GM18511 (cell line): ENCODE measurements at regions not wholly inside any gene's neighbourhood (a gene's known extent, or its start where the extent isn't known, plus 50 kb on each side); places are given as distances from the start of the nearest gene placed in this dataset.
"Not testable (repeated sequence)": the region's sequence is repeated elsewhere in the genome, so short reads cannot be mapped to it uniquely, and the experiment has no call there.

Source experiments
- ATAC-seq: cut with Tn5 transposase; IDR thresholded peaks from one replicate; pipeline ENCODE4 v1.9.1; 2021; ENCODE audit warnings: mild to moderate bottlenecking, moderate library complexity; ENCODE audit not compliant: unreplicated experiment

DNA sequence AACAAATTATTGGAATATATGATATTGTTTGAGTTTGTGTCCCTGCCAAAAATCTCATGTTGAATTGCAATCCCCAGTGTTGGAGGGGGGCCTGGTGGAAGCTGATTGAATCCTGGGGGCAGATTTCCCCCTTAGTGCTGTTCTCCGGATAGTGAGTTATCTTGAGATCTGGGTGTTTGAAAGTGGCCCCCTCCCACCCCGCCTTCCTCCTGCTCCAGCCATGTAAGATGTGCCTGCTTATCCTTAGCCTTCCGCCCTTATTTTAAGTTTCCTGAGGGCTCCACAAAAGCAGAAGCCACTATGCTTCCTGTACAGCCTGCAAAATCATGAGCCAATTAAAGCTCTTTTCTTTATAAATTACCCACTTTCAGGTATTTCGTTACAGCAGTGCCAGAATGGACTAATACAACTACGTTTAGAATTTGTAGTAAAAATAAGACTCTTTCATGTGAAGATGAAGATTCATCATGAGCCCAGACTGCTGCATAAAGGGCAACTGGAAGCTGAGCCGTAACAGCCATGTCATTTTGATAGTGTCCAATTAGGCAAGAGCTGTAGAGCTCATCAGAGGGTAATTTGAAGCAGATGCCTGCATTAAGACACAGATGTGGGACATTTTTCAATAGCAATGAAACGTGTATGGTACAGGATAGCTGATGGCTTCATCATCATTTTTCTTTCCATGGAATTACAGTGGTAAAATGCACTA, 1007.2 kb downstream of the REEP3 start:
- ATAC-seq: no peak

DNA sequence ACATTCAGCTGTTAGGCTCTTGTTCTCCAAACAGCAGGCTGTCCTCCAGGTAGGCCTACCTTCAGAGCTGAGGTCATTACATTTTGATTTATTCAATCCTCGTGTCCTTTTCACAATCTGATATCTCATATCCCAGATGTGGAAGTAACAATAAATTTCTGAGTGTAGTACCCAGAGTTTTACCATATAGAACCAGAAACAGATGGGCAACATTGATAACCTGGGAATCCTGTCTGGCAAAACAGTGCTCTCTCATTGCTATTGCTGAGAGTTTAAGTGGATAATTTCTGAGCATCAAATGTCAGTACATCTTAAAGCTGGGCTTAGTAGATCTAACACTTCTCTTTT, 1007.8 kb downstream of the REEP3 start:
- no peak for ATAC-seq

DNA sequence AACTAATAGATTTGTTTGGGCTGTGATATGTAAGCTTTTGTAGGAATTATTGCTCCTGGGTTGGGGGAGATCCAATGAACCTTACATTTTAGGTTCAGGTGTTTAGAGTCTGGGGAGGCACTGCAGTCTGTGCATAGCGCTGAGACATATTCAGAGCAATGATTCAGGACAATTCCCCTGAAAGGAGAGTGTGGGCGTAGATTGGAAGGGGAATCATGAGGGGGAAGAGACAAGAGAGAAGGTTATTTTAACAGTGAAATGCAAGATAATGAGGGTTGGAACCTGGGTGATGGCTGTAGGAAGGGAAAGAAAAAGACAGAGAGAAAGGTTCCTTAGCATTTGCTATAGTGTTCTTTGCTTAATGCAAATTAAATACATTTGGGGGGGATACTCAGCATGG, 1013.4 kb downstream of the REEP3 start:
- no peak for ATAC-seq

DNA sequence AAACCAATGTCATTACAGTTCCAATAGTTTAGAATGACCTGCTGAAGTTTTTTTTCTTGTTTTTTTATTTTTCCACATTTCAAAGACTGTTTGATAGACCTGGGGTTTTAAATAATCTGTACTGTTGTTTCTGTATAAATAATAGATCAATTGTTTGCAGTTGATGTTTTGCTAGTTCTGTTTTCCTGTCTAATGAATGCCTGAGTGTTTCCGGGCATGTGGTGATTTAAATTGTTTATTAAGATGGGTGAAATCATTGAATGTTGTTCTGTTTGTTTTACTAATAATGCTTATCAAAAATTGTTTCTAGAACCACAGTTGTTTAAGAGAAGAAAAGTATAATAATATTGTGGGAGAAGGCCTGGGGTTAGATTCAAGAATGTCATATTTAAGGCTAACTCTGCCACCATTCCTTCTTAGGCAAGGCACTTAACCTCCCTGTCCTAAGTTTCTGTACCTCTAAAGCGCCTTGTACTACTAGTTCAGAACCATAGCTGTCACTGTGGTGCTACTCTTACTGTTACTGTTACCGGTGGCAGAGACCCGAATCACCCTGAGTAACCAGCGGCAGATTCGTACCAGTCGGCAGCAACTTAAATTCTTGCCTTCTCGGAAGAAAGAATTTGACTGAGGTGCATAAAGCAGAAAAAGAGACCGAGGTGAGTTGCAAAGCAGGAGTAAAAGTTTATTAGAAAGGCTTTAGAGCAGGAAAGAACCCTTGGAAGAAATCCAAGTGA, 1014.1 kb downstream of the REEP3 start:
- no peak for ATAC-seq

DNA sequence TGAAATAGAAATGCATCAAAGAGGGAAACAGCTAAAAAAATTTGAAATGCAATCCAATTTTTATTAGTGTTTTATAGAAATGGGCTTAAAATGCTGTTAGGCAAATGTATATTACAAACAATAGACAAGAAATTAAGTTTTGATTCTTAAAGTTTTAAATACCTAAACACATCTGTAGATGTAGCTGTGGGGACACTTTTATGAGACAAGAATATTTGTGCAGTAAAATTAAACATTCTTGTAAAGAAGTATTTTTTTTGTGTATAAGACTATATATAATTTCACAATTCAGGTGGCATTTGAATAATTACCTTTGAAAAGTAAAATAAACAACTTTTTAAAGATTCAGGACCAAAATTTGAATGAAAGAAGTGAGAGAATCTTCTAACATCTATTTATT, 1015.9 kb downstream of the REEP3 start:
- ATAC-seq: no peak

DNA sequence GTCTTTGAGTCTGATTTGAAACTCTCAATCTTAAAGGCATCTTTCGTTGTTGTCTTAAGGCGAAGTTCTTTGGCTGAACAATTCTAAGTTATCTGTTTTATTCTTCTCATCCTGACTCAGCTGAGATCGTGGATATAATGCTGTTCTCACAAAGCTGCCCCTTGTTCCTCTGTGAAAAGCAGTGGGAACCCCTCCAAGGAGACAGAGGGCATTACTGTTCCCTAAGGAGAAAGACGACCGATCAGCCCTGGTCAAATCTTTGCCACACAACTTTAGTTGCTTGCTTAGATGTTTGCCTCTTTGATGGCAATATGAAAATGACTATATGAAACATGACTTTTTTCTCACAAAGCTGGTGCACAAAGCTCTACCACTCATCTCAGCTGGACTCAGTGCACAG, 1016.7 kb downstream of the REEP3 start:
- ATAC-seq: no peak

DNA sequence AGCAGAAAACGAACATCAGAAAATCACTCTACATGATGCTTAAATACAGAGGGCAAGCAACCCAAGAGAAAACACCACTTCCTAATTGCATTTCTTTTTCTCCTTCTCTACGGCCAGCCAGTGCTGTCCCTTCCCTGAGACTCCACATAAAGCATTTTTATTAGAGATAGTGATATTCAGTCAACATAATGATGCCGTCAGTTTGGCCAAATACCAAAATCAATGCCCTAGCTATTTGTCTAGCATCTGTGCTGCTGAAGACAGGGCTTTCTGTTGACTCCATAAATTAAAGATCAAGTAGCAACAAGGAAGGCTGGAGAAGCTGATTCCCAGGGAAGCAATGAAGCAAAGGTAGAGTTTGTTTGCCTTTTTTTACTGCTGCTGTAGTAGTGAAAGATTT, 1024.9 kb downstream of the REEP3 start:
- no peak for ATAC-seq

DNA sequence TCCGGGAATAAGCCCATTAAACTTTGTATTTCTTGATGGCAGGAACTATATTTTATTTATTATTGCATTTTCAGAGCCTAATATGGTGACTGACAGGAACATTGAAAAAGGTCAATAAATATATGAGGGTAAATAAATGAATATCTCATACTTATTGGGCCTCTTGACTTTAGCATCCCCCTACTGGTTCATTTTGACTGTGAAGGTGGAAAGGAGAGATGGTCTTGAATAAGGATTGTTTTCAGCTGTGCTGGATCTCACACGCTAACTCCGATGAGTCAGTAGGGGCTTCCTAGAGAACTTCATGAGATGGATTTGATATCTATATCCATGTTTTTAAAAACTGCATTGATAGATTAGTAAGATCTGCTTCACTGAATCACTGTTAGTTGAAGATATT, 1026.0 kb downstream of the REEP3 start:
- ATAC-seq: no peak

DNA sequence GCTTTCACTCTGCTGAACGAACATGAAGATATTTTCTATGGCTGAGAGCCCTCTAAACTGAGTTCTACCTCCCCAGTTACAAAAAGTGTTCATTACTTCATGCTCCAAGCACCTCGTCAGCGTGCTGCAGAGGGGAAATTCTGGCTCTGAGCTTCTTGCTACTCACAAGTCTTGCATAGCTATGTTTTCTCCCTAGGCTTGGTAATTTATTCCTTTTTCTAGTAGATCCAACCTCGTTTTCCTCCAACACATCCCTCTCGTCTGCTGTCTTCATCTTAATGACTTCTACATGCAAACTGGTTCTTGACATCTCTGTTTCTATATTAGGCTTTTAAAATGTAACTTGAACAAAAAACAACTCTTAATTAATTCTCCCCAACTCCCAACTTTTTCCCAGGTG, 1034.5 kb downstream of the REEP3 start:
- no peak for ATAC-seq

DNA sequence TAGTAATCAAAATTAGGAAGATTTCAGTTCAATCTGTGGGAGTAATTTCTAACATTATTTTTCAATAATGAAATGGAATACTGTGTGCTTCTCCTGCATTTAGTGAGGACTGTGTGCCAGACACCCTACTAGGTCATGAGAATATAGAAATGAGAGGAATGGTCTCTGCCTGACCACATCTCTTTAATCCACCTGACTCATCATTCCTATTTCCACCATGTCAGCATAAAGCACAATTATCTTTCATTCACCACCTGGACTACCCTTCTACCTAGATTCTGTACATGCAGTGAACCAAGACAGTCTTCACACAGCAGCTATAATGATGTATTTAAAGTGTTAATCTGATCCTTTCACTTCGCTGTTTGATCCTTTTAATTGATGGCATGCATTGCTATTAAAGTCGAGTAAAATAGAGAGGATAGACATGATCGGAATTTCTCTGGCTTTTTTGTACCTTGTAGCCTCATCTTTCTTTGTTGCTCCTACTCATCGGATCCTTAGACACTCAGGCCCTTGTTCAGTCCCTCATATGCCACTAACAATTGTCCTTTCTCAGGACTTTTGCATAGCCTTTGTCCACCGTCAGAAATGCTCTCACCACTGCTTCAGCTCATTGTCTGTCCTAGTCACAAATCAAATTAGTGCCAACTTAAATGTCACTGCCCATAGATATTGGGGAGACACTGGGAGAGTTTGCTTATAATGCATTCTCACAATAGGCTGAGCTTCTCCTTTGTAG, 1037.1 kb downstream of the REEP3 start:
- ATAC-seq: no peak

DNA sequence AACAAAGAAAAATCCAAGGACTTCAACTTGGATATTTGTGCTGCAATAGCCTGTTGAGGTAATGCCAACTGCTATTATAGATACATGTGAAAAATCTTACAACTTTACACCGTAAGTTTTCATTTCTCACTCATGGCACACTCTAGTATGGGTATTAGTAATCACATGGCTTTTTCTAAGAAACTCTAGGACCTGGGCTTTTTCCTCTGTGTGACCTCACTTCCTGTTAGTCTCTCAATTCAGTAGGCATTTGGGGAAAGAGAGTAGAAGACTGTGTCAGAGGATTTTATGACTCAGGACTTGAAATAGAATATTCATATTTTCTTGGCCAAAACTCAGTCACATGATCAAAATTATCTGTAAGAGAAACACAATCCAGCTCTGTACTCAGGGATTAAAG, 1049.9 kb downstream of the REEP3 start:
- no peak for ATAC-seq

DNA sequence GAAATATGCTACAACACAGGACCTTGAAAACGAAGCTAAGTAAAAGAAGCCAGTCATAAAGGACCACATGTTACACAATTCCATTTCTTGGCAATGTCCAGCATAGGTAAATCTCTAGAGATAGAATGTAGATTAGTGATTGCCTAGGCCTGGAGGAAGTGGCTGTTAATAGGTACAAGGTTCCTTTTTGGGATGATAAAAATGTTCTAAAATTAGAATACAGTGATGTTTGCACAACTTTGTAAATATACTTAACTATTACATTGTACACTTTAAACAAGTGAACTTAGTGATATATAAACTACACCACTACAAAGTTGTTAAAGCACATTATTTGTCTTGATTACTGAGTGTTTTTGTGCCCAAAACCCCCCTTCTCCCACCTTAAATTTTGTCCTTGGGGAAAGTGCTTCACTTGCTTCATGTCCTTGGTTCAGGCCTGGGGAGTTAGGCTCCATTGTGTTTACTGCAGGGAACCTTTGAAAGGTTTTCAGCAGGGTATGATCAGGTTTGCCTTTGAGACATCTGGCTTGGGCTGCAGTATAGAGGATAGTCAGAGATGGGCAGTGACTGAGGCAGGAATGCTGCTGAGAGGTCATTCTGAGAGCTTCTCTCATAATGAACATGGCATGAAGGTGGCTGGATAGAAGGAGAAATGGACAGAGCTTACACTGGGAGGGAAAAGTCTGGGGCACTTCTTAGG, 1052.6 kb downstream of the REEP3 start:
- no peak for ATAC-seq

DNA sequence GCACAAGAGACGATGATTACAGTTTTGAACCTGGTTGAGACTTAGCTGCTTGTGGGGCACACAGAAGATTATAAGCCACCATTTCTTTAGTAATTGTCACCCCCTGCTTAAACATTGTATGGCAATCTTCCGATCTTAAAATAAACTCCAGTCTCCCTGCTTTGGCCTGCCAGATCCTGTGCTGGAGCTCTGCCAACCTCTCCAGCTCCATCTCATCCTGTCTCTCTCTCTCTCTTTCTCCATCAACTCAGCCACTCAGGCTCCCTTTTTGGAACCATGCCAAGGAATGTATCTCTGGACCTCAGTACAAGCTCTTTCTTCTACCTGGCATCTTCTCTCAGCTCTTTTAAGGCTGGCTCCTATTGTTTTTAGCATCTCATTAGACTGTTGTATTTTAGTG, 1053.2 kb downstream of the REEP3 start:
- ATAC-seq: no peak

DNA sequence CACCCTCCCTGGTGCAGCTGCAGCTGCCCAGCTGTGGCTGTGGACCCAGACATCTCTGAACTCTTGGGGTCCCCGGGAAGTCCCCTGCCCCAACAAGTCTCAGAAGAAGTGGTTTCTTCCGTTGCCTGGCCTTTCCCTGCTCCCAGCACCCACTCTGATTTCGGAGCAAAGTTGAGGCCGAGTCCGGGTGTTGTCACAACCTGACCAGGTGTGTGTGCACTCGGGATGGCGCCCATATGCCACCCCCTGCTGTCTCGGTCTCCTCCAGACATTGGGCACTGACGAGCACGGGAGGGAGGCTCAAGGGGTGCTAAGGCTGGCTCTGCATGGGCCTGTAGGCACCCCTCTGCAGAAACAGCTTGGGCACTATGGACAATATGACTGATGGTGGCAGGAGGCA, 1055.3 kb downstream of the REEP3 start:
- no peak for ATAC-seq

DNA sequence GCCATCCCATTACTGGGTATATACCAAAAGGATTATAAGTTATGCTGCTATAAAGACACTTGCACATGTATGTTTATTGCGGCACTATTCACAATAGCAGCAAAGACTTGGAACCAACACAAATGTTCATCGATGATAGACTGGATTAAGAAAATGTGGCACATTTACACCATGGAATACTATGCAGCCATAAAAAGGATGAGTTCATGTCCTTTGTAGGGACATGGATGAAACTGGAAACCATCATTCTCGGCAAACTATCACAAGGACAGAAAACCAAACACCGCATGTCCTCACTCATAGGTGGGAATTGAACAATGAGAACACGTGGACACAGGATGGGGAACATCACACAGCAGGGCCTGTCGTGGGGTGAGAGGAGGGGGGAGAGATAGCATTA, 1057.6 kb downstream of the REEP3 start:
- ATAC-seq: not testable (repeated sequence)

DNA sequence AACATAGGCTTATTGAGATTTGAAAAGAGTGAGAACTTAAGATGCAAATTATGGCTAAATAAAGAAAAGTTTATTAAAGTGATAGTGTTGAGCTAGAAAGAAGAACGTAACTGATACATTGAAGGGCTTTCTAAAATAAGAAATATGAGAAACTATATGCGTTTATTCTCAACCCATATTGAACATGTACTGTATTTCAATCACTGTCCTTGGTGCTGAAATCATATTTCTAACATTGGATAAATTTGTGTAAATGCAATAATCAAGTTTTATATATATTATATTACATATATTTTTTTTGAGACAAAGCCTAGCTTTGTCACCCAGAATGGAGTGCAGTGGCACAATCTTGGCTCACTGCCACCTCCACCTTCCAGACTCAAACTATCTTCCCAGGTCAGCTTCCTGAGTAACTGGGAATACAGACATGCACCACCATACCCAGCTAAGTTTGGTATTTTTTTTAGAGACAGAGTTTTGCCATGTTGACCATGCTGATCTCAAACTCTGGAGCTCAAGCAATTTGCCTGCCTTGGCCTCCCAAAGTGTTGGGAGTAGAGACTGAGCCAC, 1065.8 kb downstream of the REEP3 start:
- no peak for ATAC-seq

DNA sequence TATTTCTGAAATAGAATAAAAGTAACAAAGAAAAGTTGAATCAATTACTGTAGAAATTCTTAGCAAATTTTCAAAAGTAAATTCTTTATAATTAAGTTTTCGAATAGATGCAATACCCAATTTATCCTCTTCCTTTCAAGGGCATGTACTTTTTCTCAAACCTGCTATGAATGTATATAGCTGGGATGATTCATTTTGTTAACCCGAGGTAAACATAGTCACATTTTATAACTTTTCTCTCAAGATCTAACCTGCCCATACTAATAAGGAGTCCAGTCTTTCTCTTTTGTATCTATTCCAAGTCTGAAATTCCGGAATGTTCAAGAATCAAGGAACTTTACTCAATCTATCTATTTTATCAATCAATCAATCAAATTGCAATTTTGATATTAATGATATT, 1072.9 kb downstream of the REEP3 start:
- ATAC-seq: no peak

DNA sequence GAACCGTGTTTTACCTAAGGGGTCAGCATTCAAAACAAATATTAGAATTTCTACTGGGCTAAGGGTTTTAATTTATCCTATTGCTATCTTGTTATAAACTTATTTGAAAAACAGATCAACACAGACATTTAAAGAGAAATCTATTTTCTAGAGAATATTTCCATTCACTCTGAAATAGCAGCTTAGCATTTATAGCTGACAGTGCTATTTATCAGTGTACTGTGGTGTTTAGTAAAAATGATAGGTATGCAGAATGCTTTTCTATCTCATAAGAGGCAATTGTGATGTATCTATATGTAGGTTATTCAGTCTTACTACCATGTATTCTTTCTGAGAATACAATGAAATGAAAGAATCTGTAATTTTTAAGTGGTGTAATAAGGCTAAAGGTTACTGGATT, 1077.4 kb downstream of the REEP3 start:
- ATAC-seq: no peak

DNA sequence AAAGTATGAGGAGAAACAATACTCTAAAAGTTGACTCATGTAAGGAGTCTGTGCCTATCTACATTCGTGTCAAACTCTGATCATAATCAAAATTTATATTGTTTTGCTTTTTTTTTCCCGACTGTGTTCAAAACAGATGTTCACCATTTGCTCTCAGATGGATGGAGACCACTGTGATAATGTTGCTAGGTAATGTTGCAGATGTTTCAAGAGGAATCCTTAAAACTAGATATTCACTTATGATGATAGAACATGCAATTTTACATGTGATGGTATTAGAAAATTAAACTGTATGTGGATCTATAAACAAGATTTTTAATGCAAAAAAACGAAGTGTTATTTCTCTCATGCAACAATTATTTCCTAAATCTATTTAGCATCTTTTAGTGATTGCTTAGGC, 1080.1 kb downstream of the REEP3 start:
- ATAC-seq: no peak

DNA sequence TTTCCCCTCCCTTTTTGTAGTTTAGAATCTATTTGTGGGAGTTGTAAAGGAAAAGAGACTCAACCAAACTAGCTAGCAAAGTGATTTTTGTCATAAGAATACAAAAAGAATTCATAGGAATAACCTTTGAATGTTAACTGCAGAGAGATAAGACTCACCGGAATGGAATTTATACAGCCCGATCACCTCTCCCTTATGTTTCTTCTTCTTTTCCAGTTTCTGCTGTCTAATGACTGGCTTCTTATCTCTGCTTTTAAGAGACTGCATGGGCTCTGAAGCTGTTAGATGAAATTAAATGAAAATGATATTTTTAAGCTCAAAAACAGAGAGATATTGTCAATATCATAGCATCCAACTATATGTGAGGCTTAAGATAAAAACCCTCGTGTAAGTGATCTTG, 1095.9 kb downstream of the REEP3 start:
- no peak for ATAC-seq

DNA sequence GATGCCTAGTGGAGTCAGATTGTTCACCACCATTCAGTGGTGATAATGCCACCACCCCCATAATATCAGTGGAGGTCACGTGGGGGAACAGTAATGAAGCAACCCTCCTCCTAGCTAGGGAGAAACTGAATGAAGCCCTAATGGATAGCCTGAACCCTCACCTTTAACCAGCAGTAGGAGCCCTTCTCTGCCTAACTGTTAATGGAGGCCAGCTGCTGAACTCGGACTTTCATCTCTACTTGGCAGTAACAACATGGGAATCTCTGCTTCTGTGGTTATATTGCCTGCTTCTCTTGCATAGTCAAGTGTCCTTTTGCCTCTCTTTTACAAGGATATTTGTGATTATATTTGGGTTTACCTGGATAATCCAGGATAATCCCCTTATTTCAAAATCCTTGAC, 1097.9 kb downstream of the REEP3 start:
- ATAC-seq: no peak
